Erythroblast (primary cell): ENCODE measurements at regions not wholly inside any gene's neighbourhood (a gene's known extent, or its start where the extent isn't known, plus 50 kb on each side); places are given as distances from the start of the nearest gene placed in this dataset.

Experiments
- GATA1 ChIP-seq: IDR thresholded peaks from 2 replicates; pipeline ENCODE4 v1.6.1; 2011; ENCODE audit warnings: low read depth, mild to moderate bottlenecking, control low read depth, low read length, moderate library complexity
- POLR2A ChIP-seq: IDR thresholded peaks from 2 replicates; pipeline ENCODE4 v1.6.1; 2011; ENCODE audit warnings: mild to moderate bottlenecking, low read length

DNA sequence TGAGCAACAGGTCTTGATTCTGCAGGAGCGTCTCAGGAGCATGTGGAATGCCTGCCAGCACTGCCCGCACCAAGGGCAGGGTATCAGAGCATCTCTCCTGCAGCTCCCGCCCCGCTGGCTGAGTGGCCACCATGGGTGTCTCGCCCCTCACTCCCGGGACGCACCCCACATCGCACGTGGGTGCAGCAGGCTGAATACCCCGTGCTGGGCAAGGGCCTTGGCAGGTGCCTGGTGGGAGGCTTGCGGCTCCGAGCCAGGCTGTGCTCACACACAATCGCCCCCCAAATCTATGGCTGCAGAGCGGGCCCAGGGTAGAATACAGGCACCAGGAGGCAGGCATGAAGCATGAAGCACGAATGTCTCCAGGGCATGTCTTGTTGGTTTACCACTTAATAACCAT, 103.9 kb upstream of the TMEM132D start:
- TF ChIP-seq POLR2A (no peak), GATA1 (no peak)
